ENCODE measurements at regions not wholly inside any gene's neighbourhood (a gene's known extent, or its start where the extent isn't known, plus 50 kb on each side); places are given as distances from the start of the nearest gene placed in this dataset.
"Not testable (repeated sequence)": the region's sequence is repeated elsewhere in the genome, so short reads cannot be mapped to it uniquely, and the experiment has no call there.

DNA sequence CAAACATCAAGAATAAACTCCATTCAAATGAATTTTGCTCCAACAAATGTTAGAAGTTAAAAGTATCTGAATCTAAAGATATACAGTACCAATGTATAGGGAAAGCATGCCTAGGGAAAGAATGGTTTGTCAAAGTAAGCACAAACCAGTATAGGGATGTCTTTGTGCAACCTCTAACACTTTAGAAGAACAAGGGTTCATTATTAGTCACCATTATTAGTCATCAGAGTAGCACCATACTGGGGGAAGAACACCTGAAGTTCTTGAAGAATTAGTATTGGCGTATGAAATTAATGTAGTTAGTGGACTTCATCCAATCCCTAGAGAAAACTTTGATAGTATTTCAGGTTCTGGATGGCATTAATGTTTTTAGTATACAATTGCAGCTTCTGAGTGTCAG is 943.7 kb downstream of the METTL15 start:
- DNase-seq (ENCODE audit: low read depth), result peak; percentile 40

DNA sequence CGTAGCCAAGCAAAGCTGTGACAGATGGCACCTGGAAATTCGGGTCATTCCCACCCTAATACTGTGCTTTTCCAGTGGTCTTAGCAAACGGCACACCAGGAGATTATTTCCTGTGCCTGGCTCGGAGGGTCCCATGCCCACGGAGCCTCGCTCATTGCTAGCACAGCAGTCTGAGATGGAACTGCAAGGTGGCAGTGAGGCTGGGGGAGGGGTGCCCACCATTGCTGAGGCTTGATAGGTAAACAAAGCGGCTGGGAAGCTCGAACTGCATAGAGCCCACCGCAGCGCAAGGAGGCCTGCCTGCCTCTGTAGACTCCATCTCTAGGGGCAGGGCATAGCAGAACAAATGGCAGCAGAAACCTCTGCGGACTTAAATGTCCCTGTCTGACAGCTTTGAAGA is 942.8 kb downstream of the METTL15 start:
- DNase-seq (ENCODE audit: low read depth), result not testable (repeated sequence)

GRCh38 chr11:29040489-29040888 is 932.3 kb downstream of the METTL15 start:
- DNase-seq (ENCODE audit: low read depth), result no peak

GRCh38 chr11:29032384-29033149 is 924.4 kb downstream of the METTL15 start:
- no peak for DNase-seq (ENCODE audit: low read depth)

GRCh38 chr11:29029452-29029851 is 921.3 kb downstream of the METTL15 start:
- DNase-seq (ENCODE audit: low read depth), result no peak

DNA sequence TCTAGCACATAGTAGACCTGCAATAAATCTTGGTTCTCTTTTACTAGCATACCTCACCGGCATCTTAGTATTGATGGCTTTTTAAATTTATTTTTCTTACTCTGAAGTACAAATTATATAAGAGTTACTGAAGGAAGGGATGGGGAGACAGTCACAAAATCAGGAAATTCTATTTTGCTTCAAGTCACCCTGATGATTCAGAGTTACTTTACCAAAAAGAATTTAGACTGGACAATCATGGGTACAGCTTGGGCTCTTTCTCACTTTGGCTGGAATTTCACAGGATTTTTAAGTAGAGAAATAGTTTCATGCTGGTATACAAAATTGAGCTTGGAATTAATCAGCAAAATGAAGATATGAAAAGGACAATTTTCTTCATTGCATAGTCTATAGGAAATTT is 919.2 kb downstream of the METTL15 start:
- no peak for DNase-seq (ENCODE audit: low read depth)

GRCh38 chr11:29026286-29026685 is 918.1 kb downstream of the METTL15 start:
- DNase-seq (ENCODE audit: low read depth), result no peak

- DNase-seq (ENCODE audit: low read depth), result peak; percentile 71
Observed at GRCh38 chr11:29025001-29025400, 916.8 kb downstream of the METTL15 start.

DNA sequence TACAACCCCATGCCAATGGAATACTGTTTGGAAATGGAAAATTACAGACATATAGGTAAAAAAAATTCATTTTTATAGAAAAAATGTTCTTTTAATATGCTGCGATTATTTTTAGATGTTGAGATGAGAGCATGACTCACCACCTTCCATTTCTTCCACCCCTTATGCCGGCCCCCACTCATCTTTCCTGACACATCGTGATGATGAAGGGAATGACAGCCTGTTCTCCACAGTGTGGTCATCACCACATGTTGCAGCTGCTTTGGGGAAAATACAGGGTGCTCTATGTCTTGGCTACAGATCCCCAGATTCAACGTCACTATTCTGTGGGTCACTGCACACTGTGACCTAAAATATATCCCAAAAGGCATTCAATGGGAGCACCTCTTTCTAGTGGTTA is 916.2 kb downstream of the METTL15 start:
- DNase-seq (ENCODE audit: low read depth), result peak; percentile 35

DNA sequence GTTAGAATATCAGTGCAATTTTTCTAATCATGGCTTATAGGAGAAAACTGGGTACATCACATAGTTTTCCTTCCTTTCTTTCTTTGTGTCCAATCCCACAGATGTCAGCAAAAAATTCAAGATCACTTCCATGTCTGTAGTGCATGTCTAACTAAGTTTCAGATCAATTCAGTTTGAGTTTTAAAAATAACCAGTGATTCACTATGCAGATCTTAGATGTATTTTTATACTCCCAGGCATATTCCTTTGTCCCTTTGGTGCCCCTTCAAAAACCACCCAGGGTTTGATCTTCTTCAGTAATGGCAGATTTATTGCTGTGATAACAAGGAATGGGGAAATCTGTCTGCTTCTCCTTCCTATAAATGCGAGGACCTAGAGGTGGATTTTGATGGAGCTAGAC is 915.6 kb downstream of the METTL15 start:
- no peak for DNase-seq (ENCODE audit: low read depth)

DNA sequence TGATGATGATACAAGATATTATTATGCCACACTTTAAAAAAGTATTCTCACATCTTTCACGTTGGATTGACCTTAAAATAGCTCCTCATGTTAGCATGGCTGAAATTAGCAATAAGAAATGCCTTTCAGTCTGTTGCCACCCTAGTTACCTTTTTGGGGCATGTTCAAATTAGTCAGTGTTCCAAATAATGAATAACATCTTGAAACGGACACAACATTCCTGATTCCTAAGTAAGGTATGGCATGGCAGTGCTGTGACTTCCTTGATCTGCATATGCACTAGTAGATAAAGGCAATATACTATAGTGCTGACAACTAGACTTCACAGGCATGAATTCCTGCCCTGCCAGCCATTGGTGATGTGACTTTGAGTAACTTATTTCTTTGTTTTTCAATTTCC is 914.5 kb downstream of the METTL15 start:
- no peak for DNase-seq (ENCODE audit: low read depth)

GRCh38 chr11:29019960-29020683 is 911.9 kb downstream of the METTL15 start:
- DNase-seq (ENCODE audit: low read depth), result peak; percentile 79

DNA sequence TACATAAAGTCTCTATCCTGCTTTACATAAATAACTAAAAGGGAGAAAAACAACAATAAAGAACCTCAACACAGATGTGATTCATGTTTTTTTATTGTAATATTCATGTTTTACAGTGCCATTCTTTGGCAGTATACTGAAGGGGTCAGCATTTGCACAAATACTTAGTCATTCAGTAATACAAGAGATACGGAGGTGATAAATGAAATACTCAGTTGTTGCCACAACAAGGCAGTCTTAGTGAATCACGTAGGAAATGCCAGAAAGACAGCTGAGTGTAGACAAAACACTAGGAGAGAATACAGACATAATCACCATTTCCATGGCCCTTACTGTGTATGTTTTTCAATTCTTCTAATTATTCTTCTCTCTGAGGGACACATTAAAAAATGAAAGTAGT is 910.4 kb downstream of the METTL15 start:
- DNase-seq (ENCODE audit: low read depth), result peak; percentile 97

GRCh38 chr11:29017941-29018340 is 909.8 kb downstream of the METTL15 start:
- no peak for DNase-seq (ENCODE audit: low read depth)

GRCh38 chr11:29012507-29012906 is 904.3 kb downstream of the METTL15 start:
- no peak for DNase-seq (ENCODE audit: low read depth)

DNA sequence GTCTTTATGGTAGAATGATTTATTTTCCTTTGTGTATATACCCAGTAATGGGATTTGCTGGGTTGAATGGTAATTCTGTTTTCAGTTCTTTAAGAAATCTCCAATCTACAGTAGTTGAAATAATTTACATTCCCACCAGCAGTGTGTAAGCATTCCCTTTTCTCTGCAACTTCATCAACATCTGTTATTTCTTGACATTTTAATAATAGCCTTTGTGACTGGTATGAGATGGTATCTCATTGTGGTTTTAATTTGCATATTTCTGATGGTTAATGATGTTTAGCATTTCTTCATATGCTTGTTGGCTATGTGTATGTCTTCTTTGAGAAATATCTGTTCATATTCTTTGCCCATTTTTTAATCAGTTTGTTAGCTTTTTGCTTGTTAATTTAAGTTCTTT is 901.2 kb downstream of the METTL15 start:
- DNase-seq (ENCODE audit: low read depth), result no peak

DNA sequence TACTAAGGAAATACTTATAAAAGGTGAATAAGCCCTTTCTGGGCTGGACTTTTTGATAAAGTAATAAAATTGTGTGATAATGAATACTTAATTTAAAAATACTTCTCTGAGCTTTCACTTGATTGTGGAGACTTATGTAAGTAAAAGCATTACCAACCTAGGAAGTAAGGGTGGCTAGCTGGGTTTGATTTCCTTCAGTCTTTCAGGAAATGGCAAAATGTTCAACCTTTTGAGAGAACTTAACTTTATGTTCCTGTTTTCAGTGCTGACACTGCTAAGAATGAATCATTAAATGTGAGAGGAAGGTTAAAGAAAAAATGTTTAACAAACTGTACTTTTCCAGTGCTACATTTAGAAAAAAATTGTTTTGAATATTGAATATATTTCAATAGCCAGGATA is 900.3 kb downstream of the METTL15 start:
- DNase-seq (ENCODE audit: low read depth), result no peak

DNA sequence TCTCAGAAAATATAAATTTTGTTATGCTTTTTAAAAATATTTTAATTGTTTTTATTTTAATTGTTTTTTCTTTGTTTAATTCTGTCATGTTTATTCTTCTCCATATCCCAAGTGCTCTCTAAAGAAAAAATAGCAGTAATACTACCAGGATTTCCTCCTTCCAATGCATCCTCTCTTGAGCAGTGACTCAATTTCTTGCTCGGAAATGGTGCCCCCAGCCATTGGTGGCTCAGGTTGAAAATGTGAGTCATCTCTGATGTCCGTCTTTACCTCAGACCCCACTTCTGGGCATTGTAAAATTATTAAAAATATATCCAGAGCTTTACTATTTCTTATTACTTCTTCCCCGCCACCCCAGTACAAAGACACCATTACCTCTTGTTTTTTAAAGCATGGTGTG is 898.5 kb downstream of the METTL15 start:
- no peak for DNase-seq (ENCODE audit: low read depth)

DNA sequence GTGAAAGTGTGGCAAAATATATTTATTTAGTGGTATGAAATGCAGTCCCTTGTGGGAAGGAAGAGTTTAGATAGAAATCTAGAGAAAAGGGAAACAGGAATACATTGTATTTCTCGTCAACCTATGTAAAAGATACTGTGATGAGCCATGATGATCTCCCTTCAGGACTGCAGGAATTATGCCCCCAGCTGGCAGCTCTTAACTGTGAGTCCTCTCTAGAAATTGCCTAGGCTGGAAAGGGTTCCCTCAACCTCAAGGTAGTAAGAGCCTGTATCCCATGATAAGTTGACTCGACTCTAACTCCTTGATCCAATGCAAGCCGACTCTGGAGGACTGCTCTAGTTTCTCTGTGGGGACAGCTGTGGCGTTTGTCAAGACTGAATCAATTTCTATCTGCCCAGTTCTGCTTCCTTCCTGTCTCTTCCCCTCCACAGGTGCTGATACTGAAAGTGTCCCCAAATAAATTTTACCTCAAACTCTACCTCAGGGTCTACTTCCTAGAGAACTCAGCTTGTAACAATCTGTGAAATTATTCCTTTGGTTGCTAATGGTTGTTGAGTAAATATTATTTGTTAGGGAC is 897.3 kb downstream of the METTL15 start:
- no peak for DNase-seq (ENCODE audit: low read depth)

DNA sequence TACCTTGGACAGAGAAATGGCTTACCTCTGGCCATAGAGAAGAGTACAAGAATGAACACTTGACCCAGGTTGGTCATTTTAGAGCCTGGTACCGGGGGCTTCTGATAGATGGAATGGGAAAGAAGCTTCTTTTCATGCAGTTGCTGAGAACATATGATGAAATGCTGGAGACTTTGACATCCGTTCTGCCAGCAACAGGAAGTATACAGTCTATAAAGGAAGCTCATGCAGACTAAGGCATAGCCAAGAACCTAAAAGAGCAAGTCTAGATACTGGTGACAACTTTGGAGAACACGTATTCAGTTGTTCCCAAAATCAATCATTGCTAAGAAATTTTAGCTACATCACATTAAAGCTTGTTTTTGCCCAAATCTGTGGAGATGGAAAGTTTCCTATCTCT is 894.6 kb downstream of the METTL15 start:
- no peak for DNase-seq (ENCODE audit: low read depth)

DNA sequence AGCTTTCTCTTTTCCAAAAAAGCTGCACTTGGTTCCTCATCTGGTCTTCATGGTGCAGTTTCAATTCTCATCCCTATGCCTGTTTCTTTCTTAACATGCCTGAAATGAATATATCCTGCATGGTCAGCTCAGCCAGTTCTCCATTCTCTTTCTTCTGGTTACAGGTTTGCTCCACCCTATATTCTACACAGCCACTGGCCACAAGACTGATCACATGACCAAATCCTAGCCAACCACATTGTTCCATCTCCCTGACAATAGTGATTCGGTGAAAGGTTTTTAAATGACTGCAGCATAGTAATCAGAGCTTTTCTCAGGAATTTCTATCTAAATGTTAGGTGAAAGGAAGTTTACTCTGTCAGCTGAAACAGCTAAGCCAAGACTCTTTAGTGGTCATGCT is 891.4 kb downstream of the METTL15 start:
- DNase-seq (ENCODE audit: low read depth), result no peak

GRCh38 chr11:28992996-28993395 is 884.8 kb downstream of the METTL15 start:
- DNase-seq (ENCODE audit: low read depth), result no peak

- peak; percentile 51 for DNase-seq (ENCODE audit: low read depth)
Observed at GRCh38 chr11:28984231-28984630, 876.0 kb downstream of the METTL15 start.
